ENCODE measurements at regions not wholly inside any gene's neighbourhood (a gene's known extent, or its start where the extent isn't known, plus 50 kb on each side); places are given as distances from the start of the nearest gene placed in this dataset.

DNA sequence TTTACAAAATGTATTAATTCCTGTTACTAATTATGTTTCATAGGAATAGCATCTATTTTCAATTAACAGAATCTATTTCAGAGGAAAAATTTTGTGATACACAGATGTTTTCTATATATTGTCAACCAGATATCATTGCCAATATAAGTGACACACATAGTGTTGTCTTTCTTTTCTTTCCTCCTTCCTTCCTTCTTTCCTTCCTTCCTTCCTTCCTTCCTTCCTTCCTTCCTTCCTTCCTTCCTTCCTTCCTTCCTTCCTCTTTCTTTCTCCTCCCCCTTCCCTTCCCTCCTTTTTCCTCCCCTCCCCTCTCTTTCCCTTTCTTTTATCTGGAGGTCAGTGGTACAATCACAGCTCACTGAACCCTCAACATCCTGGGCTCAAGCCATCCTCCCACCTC is 146.5 kb upstream of the DSEL start:
- Histone ChIP-seq H3K4me2 (ENCODE audit: low read length) (no peak overlapping the region), H3K27ac (no peak overlapping the region), H3K9me3 (ENCODE audit: control insufficient read depth, low read length) (no peaks in the 10 kb centered on the region), H3K79me2 (no peaks in the 10 kb centered on the region), H3K4me3 (ENCODE audit: low read depth, low read length) (no peak overlapping the region), H3K9ac (no peak overlapping the region), H3K27me3 (ENCODE audit: control insufficient read depth, insufficient read depth, low read length) (no peaks in the 10 kb centered on the region), H2AFZ (no peak overlapping the region), H3K36me3 (ENCODE audit: control insufficient read depth, insufficient read depth, low read length) (no peaks in the 10 kb centered on the region), H3K4me1 (no peaks in the 10 kb centered on the region)
- TF ChIP-seq, protein P1, sequence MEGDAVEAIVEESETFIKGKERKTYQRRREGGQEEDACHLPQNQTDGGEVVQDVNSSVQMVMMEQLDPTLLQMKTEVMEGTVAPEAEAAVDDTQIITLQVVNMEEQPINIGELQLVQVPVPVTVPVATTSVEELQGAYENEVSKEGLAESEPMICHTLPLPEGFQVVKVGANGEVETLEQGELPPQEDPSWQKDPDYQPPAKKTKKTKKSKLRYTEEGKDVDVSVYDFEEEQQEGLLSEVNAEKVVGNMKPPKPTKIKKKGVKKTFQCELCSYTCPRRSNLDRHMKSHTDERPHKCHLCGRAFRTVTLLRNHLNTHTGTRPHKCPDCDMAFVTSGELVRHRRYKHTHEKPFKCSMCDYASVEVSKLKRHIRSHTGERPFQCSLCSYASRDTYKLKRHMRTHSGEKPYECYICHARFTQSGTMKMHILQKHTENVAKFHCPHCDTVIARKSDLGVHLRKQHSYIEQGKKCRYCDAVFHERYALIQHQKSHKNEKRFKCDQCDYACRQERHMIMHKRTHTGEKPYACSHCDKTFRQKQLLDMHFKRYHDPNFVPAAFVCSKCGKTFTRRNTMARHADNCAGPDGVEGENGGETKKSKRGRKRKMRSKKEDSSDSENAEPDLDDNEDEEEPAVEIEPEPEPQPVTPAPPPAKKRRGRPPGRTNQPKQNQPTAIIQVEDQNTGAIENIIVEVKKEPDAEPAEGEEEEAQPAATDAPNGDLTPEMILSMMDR (IDR thresholded peaks at IDR 0.05): no peak

DNA sequence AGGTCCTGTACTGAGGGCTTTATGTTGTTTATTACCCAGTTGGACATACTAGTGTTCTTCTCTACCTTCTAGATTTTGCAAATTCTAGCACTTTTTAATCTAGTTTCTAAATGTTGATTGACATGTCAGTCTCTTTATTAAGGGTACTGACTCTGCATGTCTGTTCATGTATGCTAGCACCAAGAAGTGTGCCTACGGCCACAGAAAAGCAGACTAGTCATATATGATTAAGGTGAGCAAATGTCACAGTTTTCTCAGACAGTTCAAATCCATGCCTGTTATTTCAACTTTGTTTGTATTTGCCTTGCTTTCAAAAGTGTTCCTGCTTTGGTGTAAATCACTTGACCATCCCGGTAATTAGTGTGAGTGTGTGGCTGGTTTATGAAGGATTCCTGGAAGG is 145.0 kb upstream of the DSEL start:
- no peak overlapping the region for H3K4me3 ChIP-seq (ENCODE audit: low read depth, low read length)
- no peaks in the 10 kb centered on the region for H3K4me1 ChIP-seq
- H3K27me3 ChIP-seq (ENCODE audit: control insufficient read depth, insufficient read depth, low read length): no peaks in the 10 kb centered on the region
- no peak overlapping the region for H2AFZ ChIP-seq
- no peaks in the 10 kb centered on the region for H3K9me3 ChIP-seq (ENCODE audit: control insufficient read depth, low read length)
- H3K79me2 ChIP-seq: no peaks in the 10 kb centered on the region
- H3K9ac ChIP-seq: no peak overlapping the region
- H3K36me3 ChIP-seq (ENCODE audit: control insufficient read depth, insufficient read depth, low read length): no peaks in the 10 kb centered on the region
- TF ChIP-seq, protein P1 (IDR thresholded peaks at IDR 0.05): no peak
- H3K4me2 ChIP-seq (ENCODE audit: low read length): no peak overlapping the region
- no peak overlapping the region for H3K27ac ChIP-seq

DNA sequence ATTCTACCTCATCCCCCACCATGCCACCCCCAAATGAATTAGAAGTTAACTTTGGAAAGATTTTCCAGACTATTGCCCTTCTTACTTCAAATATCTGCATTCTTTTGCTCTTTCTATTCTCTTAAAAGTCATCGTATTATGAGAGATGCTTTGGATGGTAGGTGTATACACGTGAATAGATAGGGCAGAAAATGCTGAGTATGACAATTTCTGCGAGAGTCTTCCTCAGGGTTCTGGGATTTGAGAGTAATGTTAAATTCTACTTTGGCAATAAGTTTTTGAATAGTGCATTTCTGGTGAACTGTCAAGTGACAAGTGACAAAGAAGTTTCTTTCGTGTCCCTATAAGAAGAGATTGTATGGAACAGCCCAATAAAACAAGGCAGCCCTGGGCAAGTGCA is 137.6 kb upstream of the DSEL start:
- H3K9ac ChIP-seq: no peak overlapping the region
- H3K4me2 ChIP-seq (ENCODE audit: low read length): no peak overlapping the region
- H3K27me3 ChIP-seq (ENCODE audit: control insufficient read depth, insufficient read depth, low read length): no peaks in the 10 kb centered on the region
- no peaks in the 10 kb centered on the region for H3K4me1 ChIP-seq
- no peak overlapping the region for H2AFZ ChIP-seq
- no peaks in the 10 kb centered on the region for H3K9me3 ChIP-seq (ENCODE audit: control insufficient read depth, low read length)
- no peak overlapping the region for H3K4me3 ChIP-seq (ENCODE audit: low read depth, low read length)
- no peaks in the 10 kb centered on the region for H3K36me3 ChIP-seq (ENCODE audit: control insufficient read depth, insufficient read depth, low read length)
- no peaks in the 10 kb centered on the region for H3K79me2 ChIP-seq
- H3K27ac ChIP-seq: no peak overlapping the region
- TF ChIP-seq, protein P1 (IDR thresholded peaks at IDR 0.05): no peak

DNA sequence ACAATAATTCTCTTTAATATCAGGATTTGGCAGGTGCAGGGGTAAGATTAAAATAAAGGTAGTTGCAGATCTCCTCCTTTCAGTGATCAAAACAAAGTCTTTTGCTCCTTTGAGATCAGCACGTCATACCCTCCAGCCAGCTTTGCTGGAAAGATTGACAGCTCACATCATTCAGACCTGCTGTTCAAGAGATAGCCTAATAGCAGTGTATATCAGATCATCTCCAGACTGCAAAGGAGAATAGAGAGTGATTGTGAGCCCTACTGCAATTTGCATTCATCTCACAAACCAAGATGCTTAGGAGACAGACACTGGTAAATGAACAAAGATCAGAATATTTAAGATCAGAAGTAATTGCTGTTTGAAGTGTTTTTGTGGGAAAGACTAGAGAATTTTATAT is 135.8 kb upstream of the DSEL start:
- Histone ChIP-seq H3K27me3 (ENCODE audit: control insufficient read depth, insufficient read depth, low read length) (no peaks in the 10 kb centered on the region), H3K27ac (no peak overlapping the region), H3K9ac (no peak overlapping the region), H3K4me2 (ENCODE audit: low read length) (no peak overlapping the region), H3K4me1 (no peaks in the 10 kb centered on the region), H2AFZ (no peak overlapping the region), H3K4me3 (ENCODE audit: low read depth, low read length) (no peak overlapping the region), H3K36me3 (ENCODE audit: control insufficient read depth, insufficient read depth, low read length) (no peaks in the 10 kb centered on the region), H3K79me2 (no peaks in the 10 kb centered on the region), H3K9me3 (ENCODE audit: control insufficient read depth, low read length) (no peaks in the 10 kb centered on the region)
- TF ChIP-seq, protein P1 (IDR thresholded peaks at IDR 0.05): no peak

DNA sequence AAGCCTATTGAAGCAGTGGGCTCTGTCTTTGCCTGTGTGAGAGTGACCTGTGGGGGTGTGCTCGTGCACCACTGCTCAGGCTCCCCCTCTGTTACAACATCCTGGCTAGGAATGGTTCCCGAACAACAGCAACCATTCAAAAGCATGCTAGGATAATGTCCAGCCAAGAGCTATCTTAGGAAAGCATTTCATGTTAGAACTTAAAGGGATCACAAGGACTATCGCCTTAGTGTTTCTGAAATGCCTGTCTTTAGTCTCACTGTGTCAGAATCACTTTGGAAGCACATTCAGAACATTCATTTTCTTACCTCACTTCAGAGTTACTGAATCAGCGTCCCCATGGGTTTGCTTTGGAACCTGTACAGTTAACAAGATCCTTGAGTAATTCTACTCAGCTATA is 134.9 kb upstream of the DSEL start:
- H3K36me3 ChIP-seq (ENCODE audit: control insufficient read depth, insufficient read depth, low read length): no peaks in the 10 kb centered on the region
- H3K27me3 ChIP-seq (ENCODE audit: control insufficient read depth, insufficient read depth, low read length): no peaks in the 10 kb centered on the region
- H3K27ac ChIP-seq: no peak overlapping the region
- no peak overlapping the region for H3K4me3 ChIP-seq (ENCODE audit: low read depth, low read length)
- no peak overlapping the region for H2AFZ ChIP-seq
- no peak overlapping the region for H3K4me2 ChIP-seq (ENCODE audit: low read length)
- H3K79me2 ChIP-seq: no peaks in the 10 kb centered on the region
- no peaks in the 10 kb centered on the region for H3K9me3 ChIP-seq (ENCODE audit: control insufficient read depth, low read length)
- no peaks in the 10 kb centered on the region for H3K4me1 ChIP-seq
- TF ChIP-seq, protein P1 (IDR thresholded peaks at IDR 0.05): no peak
- H3K9ac ChIP-seq: no peak overlapping the region

Measured in parathyroid adenoma (tissue), 2 donors.